OCI-LY1 (cell line): ENCODE measurements at regions not wholly inside any gene's neighbourhood (a gene's known extent, or its start where the extent isn't known, plus 50 kb on each side); places are given as distances from the start of the nearest gene placed in this dataset.

Experiments
- H2AFZ ChIP-seq: fragments of 200-600 bp; sonication (generic), shearing (Covaris generic); 2 replicates; pipeline ENCODE4 v1.6.0; 2014; ENCODE audit warnings: antibody characterized with exemption, mild to moderate bottlenecking, low read length
- H3F3A ChIP-seq: fragments of 200-600 bp; sonication (generic), shearing (Covaris generic); 2 replicates; pipeline ENCODE4 v1.6.0; 2014; ENCODE audit warnings: mild to moderate bottlenecking, antibody characterized with exemption, low read length, moderate library complexity; ENCODE audit not compliant: insufficient read depth
- H3K27ac ChIP-seq: fragments of 200-600 bp; sonication (generic); 2 replicates; pipeline ENCODE4 v1.5.1; 2014; ENCODE audit warnings: low read length, mixed run types, mild to moderate bottlenecking, low read depth; ENCODE audit not compliant: poor library complexity, severe bottlenecking
- H3K27me3 ChIP-seq: fragments of 200-600 bp; sonication (generic); 2 replicates; pipeline ENCODE4 v1.6.0; 2014; ENCODE audit warnings: antibody characterized with exemption, mild to moderate bottlenecking, low read length, moderate library complexity; ENCODE audit not compliant: insufficient read depth
- H3K36me3 ChIP-seq: fragments of 200-600 bp; sonication (generic); 2 replicates; pipeline ENCODE4 v1.6.1; 2014; ENCODE audit warnings: mild to moderate bottlenecking, antibody characterized with exemption, low read length, moderate library complexity, mixed read lengths; ENCODE audit not compliant: insufficient read depth
- H3K4me1 ChIP-seq: fragments of 200-600 bp; sonication (generic); 2 replicates; pipeline ENCODE4 v1.5.1; 2014; ENCODE audit warnings: mild to moderate bottlenecking, low read length, moderate library complexity; ENCODE audit not compliant: insufficient read depth, severe bottlenecking
- H3K4me2 ChIP-seq: fragments of 200-600 bp; sonication (generic), shearing (Covaris generic); 2 replicates; pipeline ENCODE4 v1.6.1; 2014; ENCODE audit warnings: low read length
- H3K4me3 ChIP-seq: fragments of 200-600 bp; sonication (generic); 2 replicates; pipeline ENCODE4 v1.5.1; 2014; ENCODE audit warnings: low read length, low read depth, mild to moderate bottlenecking, mixed read lengths; ENCODE audit not compliant: poor library complexity, severe bottlenecking
- H3K79me2 ChIP-seq: fragments of 200-600 bp; shearing (Covaris generic); 2 replicates; pipeline ENCODE4 v1.6.1; 2016; ENCODE audit warnings: mixed run types, low read length, mixed read lengths; ENCODE audit not compliant: insufficient read depth
- H3K9ac ChIP-seq: fragments of 200-600 bp; sonication (generic), shearing (Covaris generic); 2 replicates; pipeline ENCODE4 v1.6.1; 2014; ENCODE audit warnings: mild to moderate bottlenecking, low read length, mixed read lengths
- H3K9me2 ChIP-seq: fragments of 200-600 bp; sonication (generic), shearing (Covaris generic); 2 replicates; pipeline ENCODE4 v1.6.1; 2014; ENCODE audit warnings: low read depth, mild to moderate bottlenecking, low read length, mixed read lengths
- H3K9me3 ChIP-seq: fragments of 200-600 bp; shearing (Covaris generic); 2 replicates; pipeline ENCODE4 v1.6.1; 2014; ENCODE audit warnings: low read length, mixed read lengths
- H4K20me1 ChIP-seq: fragments of 200-600 bp; sonication (generic), shearing (Covaris generic); 2 replicates; pipeline ENCODE4 v1.6.0; 2016; ENCODE audit warnings: mild to moderate bottlenecking, low read length; ENCODE audit not compliant: insufficient read depth
- EZH2 ChIP-seq: fragments of 200-600 bp; sonication (generic), shearing (Covaris generic); IDR thresholded peaks from 2 replicates; pipeline ENCODE4 v1.8.0; 2017; ENCODE audit warnings: borderline replicate concordance, mixed run types, mild to moderate bottlenecking, antibody characterized with exemption, low read length, moderate library complexity, mixed read lengths
- TF ChIP-seq, protein P1 (sequence below): fragments of 200-600 bp; sonication (generic), shearing (Covaris generic); IDR thresholded peaks from 2 replicates; pipeline ENCODE4 v1.5.1; 2017; ENCODE audit warnings: mild to moderate bottlenecking, antibody characterized with exemption, low read length, moderate library complexity, mixed read lengths

DNA sequence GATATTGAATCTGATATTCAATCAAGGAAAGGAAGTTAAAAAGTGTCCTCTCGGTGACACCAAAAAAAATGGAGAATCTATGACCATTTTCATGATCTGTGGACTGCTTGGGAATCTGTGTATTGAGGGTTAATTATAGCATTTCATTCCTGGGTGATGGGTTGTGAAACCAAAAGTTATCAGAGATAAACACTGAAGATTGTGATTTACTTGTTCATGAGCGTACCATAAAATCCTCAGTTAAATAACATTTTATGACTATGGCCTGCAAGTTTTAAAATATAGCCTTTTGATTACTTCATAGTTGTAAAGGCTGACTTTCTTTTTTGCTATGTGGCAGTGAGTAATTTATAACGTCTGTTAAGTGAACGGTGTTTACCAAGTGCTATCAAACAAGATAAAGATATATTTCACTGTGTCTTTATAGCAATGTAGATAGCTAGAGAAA is 267.9 kb upstream of the SEMA6A start:
- no peak overlapping the region for H3K27ac ChIP-seq
- TF ChIP-seq EZH2 = no peak
- TF ChIP-seq, protein P1, sequence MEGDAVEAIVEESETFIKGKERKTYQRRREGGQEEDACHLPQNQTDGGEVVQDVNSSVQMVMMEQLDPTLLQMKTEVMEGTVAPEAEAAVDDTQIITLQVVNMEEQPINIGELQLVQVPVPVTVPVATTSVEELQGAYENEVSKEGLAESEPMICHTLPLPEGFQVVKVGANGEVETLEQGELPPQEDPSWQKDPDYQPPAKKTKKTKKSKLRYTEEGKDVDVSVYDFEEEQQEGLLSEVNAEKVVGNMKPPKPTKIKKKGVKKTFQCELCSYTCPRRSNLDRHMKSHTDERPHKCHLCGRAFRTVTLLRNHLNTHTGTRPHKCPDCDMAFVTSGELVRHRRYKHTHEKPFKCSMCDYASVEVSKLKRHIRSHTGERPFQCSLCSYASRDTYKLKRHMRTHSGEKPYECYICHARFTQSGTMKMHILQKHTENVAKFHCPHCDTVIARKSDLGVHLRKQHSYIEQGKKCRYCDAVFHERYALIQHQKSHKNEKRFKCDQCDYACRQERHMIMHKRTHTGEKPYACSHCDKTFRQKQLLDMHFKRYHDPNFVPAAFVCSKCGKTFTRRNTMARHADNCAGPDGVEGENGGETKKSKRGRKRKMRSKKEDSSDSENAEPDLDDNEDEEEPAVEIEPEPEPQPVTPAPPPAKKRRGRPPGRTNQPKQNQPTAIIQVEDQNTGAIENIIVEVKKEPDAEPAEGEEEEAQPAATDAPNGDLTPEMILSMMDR = no peak
- H3K79me2 ChIP-seq = no peaks in the 10 kb centered on the region
- no peak overlapping the region for H3K4me2 ChIP-seq
- no peak overlapping the region for H3K9ac ChIP-seq
- no peaks in the 10 kb centered on the region for H3K9me3 ChIP-seq
- H4K20me1 ChIP-seq = no peaks in the 10 kb centered on the region
- no peaks in the 10 kb centered on the region for H3K27me3 ChIP-seq
- H3K4me1 ChIP-seq = no peaks in the 10 kb centered on the region
- no peaks in the 10 kb centered on the region for H3K36me3 ChIP-seq
- no peaks in the 10 kb centered on the region for H3K9me2 ChIP-seq
- no peak overlapping the region for H2AFZ ChIP-seq
- H3K4me3 ChIP-seq = no peak overlapping the region
- H3F3A ChIP-seq = no peaks in the 10 kb centered on the region

GRCh38 chr5:116841734-116842133 is 267.1 kb upstream of the SEMA6A start:
- Histone ChIP-seq H3F3A (no peaks in the 10 kb centered on the region), H4K20me1 (no peaks in the 10 kb centered on the region), H3K4me3 (no peak overlapping the region), H2AFZ (no peak overlapping the region), H3K4me1 (no peaks in the 10 kb centered on the region), H3K79me2 (no peaks in the 10 kb centered on the region), H3K9me2 (no peaks in the 10 kb centered on the region), H3K9me3 (no peaks in the 10 kb centered on the region), H3K27ac (no peak overlapping the region), H3K36me3 (no peaks in the 10 kb centered on the region), H3K27me3 (no peaks in the 10 kb centered on the region), H3K9ac (no peak overlapping the region), H3K4me2 (no peak overlapping the region)
- TF ChIP-seq, protein P1 = no peak
- no peak for TF ChIP-seq EZH2

- Histone ChIP-seq H3K4me1 (no peaks in the 10 kb centered on the region), H4K20me1 (no peaks in the 10 kb centered on the region)
Observed at GRCh38 chr5:116838011-116838536, 263.5 kb upstream of the SEMA6A start.

More at GRCh38 chr5:116838011-116838536, 263.5 kb upstream of the SEMA6A start:
- Histone ChIP-seq H3K9ac (no peak overlapping the region), H3K36me3 (no peaks in the 10 kb centered on the region), H3K4me2 (no peak overlapping the region), H2AFZ (no peak overlapping the region), H3K9me2 (no peaks in the 10 kb centered on the region), H3K79me2 (no peaks in the 10 kb centered on the region), H3K4me3 (no peak overlapping the region), H3K9me3 (no peaks in the 10 kb centered on the region), H3K27me3 (no peaks in the 10 kb centered on the region), H3K27ac (no peak overlapping the region), H3F3A (no peaks in the 10 kb centered on the region)
- TF ChIP-seq, protein P1 = no peak
- no peak for TF ChIP-seq EZH2
